IMR-90 (cell line): ENCODE measurements at regions not wholly inside any gene's neighbourhood (a gene's known extent, or its start where the extent isn't known, plus 50 kb on each side); places are given as distances from the start of the nearest gene placed in this dataset.

Experiments
- ATAC-seq: fragments of 200-7000 bp; cut with Tn5 transposase; 2 replicates; pipeline ENCODE4 v1.9.1; 2020; ENCODE audit warnings: low read depth, mild to moderate bottlenecking, moderate library complexity
- BruUV-seq: library from RNA; stranded (reverse); fragments of 400-500 nt; replicated peaks from 2 replicates; lab custom pipeline; 2021; lab: Mats Ljungman, UMichigan
- CTCF ChIA-PET: fragments of 300-600 bp; formaldehyde crosslinking; extraction: SDS; loops from one replicate; lab custom pipeline; 2021; ENCODE audit warnings: antibody characterized with exemption; lab: Yijun Ruan, JAX
- POLR2A ChIA-PET: fragments of 300-600 bp; sonication (Branson Sonifier 250); formaldehyde crosslinking; loops from one replicate; lab custom pipeline; 2022; ENCODE audit warnings: antibody characterized with exemption; ENCODE audit not compliant: unreplicated experiment; lab: Charles Lee
- DNase-seq: peaks from one replicate; pipeline ENCODE4 v3.0.0; 2013
- H2AFZ ChIP-seq: replicated peaks from 2 replicates; pipeline ENCODE3; 2013; ENCODE audit warnings: low read length, mild to moderate bottlenecking; ENCODE audit not compliant: poor library complexity
- H2AK5ac ChIP-seq: 2 replicates; pipeline ENCODE4 v1.6.1; 2013; ENCODE audit warnings: low read depth, low read length, inconsistent platforms
- H2AK9ac ChIP-seq: replicated peaks from 2 replicates; pipeline ENCODE3; 2013; ENCODE audit warnings: mild to moderate bottlenecking, low read depth, low read length, moderate library complexity; ENCODE audit not compliant: poor library complexity
- H2BK120ac ChIP-seq: 2 replicates; pipeline ENCODE4 v1.6.1; 2013; ENCODE audit warnings: low read depth, low read length, inconsistent platforms
- H2BK15ac ChIP-seq: 3 replicates; pipeline ENCODE4 v1.6.1; 2013; ENCODE audit warnings: low read depth, low read length, inconsistent platforms
- H2BK20ac ChIP-seq: 2 replicates; pipeline ENCODE4 v1.6.1; 2013; ENCODE audit warnings: low read depth, mild to moderate bottlenecking, inconsistent platforms, low read length, moderate library complexity
- H2BK5ac ChIP-seq: 2 replicates; pipeline ENCODE4 v1.6.1; 2013; ENCODE audit warnings: mild to moderate bottlenecking, low read depth, low read length, inconsistent platforms; ENCODE audit not compliant: poor library complexity, severe bottlenecking
- H3K14ac ChIP-seq: replicated peaks from 2 replicates; pipeline ENCODE4 v1.6.1; 2013; ENCODE audit warnings: low read depth, low read length, inconsistent platforms
- H3K18ac ChIP-seq: 2 replicates; pipeline ENCODE4 v1.6.1; 2013; ENCODE audit warnings: low read depth, low read length, control low read depth
- H3K23ac ChIP-seq: 2 replicates; pipeline ENCODE4 v1.6.1; 2013; ENCODE audit warnings: low read depth, low read length, inconsistent platforms
- H3K27ac ChIP-seq: 2 replicates; pipeline ENCODE4 v1.5.1; 2013; ENCODE audit warnings: mild to moderate bottlenecking, control low read depth, low read length; ENCODE audit not compliant: insufficient read depth
- H3K27me3 ChIP-seq: 2 replicates; pipeline ENCODE4 v1.6.1; 2013; ENCODE audit warnings: low read length; ENCODE audit not compliant: control insufficient read depth, insufficient read depth
- H3K36me3 ChIP-seq: 2 replicates; pipeline ENCODE4 v1.6.1; 2013; ENCODE audit warnings: low read length, mixed read lengths; ENCODE audit not compliant: control insufficient read depth, insufficient read depth
- H3K4ac ChIP-seq: 2 replicates; pipeline ENCODE4 v1.6.1; 2013; ENCODE audit warnings: low read depth, low read length, inconsistent platforms
- H3K4me1 ChIP-seq: 2 replicates; pipeline ENCODE4 v1.6.1; 2013; ENCODE audit warnings: low read length, mixed read lengths; ENCODE audit not compliant: control insufficient read depth, insufficient read depth
- H3K4me2 ChIP-seq: 2 replicates; pipeline ENCODE4 v1.6.1; 2013; ENCODE audit warnings: low read depth, mild to moderate bottlenecking, control low read depth, low read length, moderate library complexity
- H3K4me3 ChIP-seq: 2 replicates; pipeline ENCODE4 v1.5.1; 2013; ENCODE audit warnings: low read depth, mild to moderate bottlenecking, control low read depth, low read length, moderate library complexity; ENCODE audit not compliant: insufficient read depth
- H3K56ac ChIP-seq: 2 replicates; pipeline ENCODE4 v1.6.1; 2013; ENCODE audit warnings: low read length, inconsistent platforms; ENCODE audit not compliant: insufficient read depth; ENCODE audit errors: extremely low read depth
- H3K79me1 ChIP-seq, 2 experiments: 2 replicates each; pipeline ENCODE4 v1.6.1; 2013; ENCODE audit warnings: low read length in 2 of 2, inconsistent platforms in 1 of 2, low read depth in 1 of 2
- H3K9ac ChIP-seq: 2 replicates; pipeline ENCODE4 v1.6.1; 2013; ENCODE audit warnings: low read depth, low read length, control low read depth
- H3K9me1 ChIP-seq: 2 replicates; pipeline ENCODE4 v1.6.1; 2013; ENCODE audit warnings: low read length, inconsistent platforms; ENCODE audit not compliant: insufficient read depth
- H3K9me3 ChIP-seq: 2 replicates; pipeline ENCODE4 v1.6.1; 2013; ENCODE audit warnings: low read length; ENCODE audit not compliant: control insufficient read depth, insufficient read depth
- H4K20me1 ChIP-seq: 2 replicates; pipeline ENCODE4 v1.6.1; 2013; ENCODE audit warnings: low read length, inconsistent platforms; ENCODE audit not compliant: insufficient read depth
- H4K5ac ChIP-seq: 2 replicates; pipeline ENCODE4 v1.6.1; 2013; ENCODE audit warnings: mild to moderate bottlenecking, low read depth, low read length, control low read depth
- H4K8ac ChIP-seq, 2 experiments: 2 replicates each; pipeline ENCODE4 v1.6.1; 2013; ENCODE audit warnings: low read depth in 2 of 2, low read length in 2 of 2, control low read depth in 1 of 2, inconsistent platforms in 1 of 2
- H4K91ac ChIP-seq: 2 replicates; pipeline ENCODE4 v1.6.1; 2013; ENCODE audit warnings: low read depth, low read length, inconsistent platforms; ENCODE audit not compliant: insufficient read depth
- BHLHE40 ChIP-seq: fragments of 150-350 bp; IDR thresholded peaks from 2 replicates; pipeline ENCODE4 v1.6.1; 2016; ENCODE audit warnings: mild to moderate bottlenecking, low read depth, low read length
- CEBPB ChIP-seq: IDR thresholded peaks from 2 replicates; pipeline ENCODE4 v1.6.1; 2012; ENCODE audit warnings: low read depth, low read length, improper control_type of control experiment
- CHD1 ChIP-seq: IDR thresholded peaks from 2 replicates; pipeline ENCODE4 v1.6.1; 2012; ENCODE audit warnings: low read depth, low read length, improper control_type of control experiment
- FOS ChIP-seq: fragments of 150-350 bp; IDR thresholded peaks from 2 replicates; pipeline ENCODE4 v1.6.1; 2016; ENCODE audit warnings: low read depth, low read length
- MAFK ChIP-seq: IDR thresholded peaks from 2 replicates; pipeline ENCODE4 v1.6.1; 2012; ENCODE audit warnings: low read depth, low read length, improper control_type of control experiment
- MAZ ChIP-seq: IDR thresholded peaks from 2 replicates; pipeline ENCODE4 v1.6.1; 2012; ENCODE audit warnings: low read depth, mild to moderate bottlenecking, low read length, improper control_type of control experiment, moderate library complexity, borderline replicate concordance
- MXI1 ChIP-seq: IDR thresholded peaks from 2 replicates; pipeline ENCODE4 v1.6.1; 2012; ENCODE audit warnings: low read depth, mild to moderate bottlenecking, low read length, moderate library complexity, borderline replicate concordance
- NFE2L2 ChIP-seq: fragments of 150-350 bp; IDR thresholded peaks from 2 replicates; pipeline ENCODE4 v1.6.1; 2016; ENCODE audit warnings: low read depth, mild to moderate bottlenecking, low read length
- POLR2A ChIP-seq: IDR thresholded peaks from 2 replicates; pipeline ENCODE4 v1.6.1; 2012; ENCODE audit warnings: mild to moderate bottlenecking, low read depth, low read length
- RAD21 ChIP-seq: IDR thresholded peaks from 2 replicates; pipeline ENCODE4 v1.6.1; 2012; ENCODE audit warnings: low read length, improper control_type of control experiment
- RCOR1 ChIP-seq: IDR thresholded peaks from 2 replicates; pipeline ENCODE4 v1.6.1; 2012; ENCODE audit warnings: mild to moderate bottlenecking, low read length, improper control_type of control experiment; ENCODE audit not compliant: insufficient replicate concordance
- RFX5 ChIP-seq: IDR thresholded peaks from 2 replicates; pipeline ENCODE4 v1.8.0; 2012; ENCODE audit warnings: low read depth, mild to moderate bottlenecking, low read length, moderate library complexity
- SMC3 ChIP-seq: fragments of 150-350 bp; IDR thresholded peaks from 2 replicates; pipeline ENCODE4 v1.6.1; 2016; ENCODE audit warnings: low read depth, mild to moderate bottlenecking, antibody characterized with exemption, low read length, moderate library complexity
- WGBS, 2 experiments: methylation state at CpG; one replicate each; pipeline versions ENCODE4 v1.1.5 to v1.1.7; 2013; ENCODE audit warnings: missing lambda C conversion rate in 2 of 2; ENCODE audit not compliant: insufficient read length in 1 of 2; ENCODE audit errors: extremely low coverage in 2 of 2; 5-methylcytosine and 5-hydroxymethylcytosine counted together
- dilution Hi-C: fragments of 300-500 bp; cut with HindIII; formaldehyde crosslinking; loops from one replicate; pipeline ENCODE4 v1.14.3; 2018; ENCODE audit warnings: low sequenced_read_pairs; ENCODE audit not compliant: unreplicated experiment
- in situ Hi-C: fragments of 300-500 bp; cut with MboI; formaldehyde crosslinking; loops from 3 replicates; pipeline ENCODE4 v1.14.3; 2019; ENCODE audit warnings: low sequenced_read_pairs, inconsistent platforms, mixed read lengths
- intact Hi-C: fragments of 100-400 bp; cut with micrococcal nuclease; formaldehyde crosslinking; loops from 2 replicates; pipeline ENCODE4 v1.10.0; 2022
- TF ChIP-seq, protein P1 (sequence below): fragments of 150-350 bp; IDR thresholded peaks from 2 replicates; pipeline ENCODE4 v1.6.1; 2017; ENCODE audit warnings: mild to moderate bottlenecking, antibody characterized with exemption, low read length, low read depth
- TF ChIP-seq, protein P2 (sequence below): conservative IDR thresholded peaks from 2 replicates; pipeline ENCODE4 v1.5.1; 2012; ENCODE audit warnings: mild to moderate bottlenecking, low read depth, low read length, improper control_type of control experiment
- TF ChIP-seq, protein P3 (sequence below): fragments of 150-350 bp; IDR thresholded peaks from 2 replicates; pipeline ENCODE4 v1.6.1; 2016; ENCODE audit warnings: low read depth, mild to moderate bottlenecking, low read length, moderate library complexity, borderline replicate concordance

DNA sequence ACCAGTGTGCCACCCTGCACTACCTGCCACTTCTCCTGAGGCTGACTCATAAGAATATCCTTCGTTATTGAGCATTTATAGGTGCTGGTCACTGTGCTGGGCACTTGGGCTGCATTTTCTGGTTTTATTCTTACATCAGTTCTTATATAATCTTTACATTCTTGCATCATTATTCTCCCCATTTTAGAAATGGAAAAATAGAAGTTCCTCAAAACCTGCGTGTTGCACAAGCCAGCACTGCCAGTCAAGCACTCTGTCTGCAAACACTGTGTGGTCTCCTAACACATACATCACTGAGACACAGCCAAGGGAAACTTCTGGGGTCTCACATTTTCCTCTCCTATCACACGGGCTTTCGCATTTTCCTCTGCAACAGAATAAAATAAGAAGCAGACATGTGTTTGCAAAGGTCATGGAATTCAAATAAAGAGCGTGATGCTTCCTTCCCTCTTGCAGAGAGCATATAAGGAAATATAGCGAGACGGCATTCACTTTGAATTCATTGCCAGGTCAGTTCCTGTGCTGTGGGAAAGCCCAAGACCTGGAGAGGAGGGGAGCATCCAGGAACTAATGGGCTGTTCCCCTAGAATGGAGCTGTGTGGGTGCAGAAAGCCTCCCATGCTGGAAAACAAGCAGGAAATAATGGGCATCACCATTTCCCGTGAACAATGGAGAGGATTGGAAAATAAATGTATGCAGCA, 73.9 kb upstream of the SEZ6L start:
- no peak overlapping the region for H4K5ac ChIP-seq

More for the DNA sequence above, 73.9 kb upstream of the SEZ6L start:
- in situ Hi-C loops (no loop called here), intact Hi-C loops (no loop called here), dilution Hi-C loops (no loop called here)
- Histone ChIP-seq H3K18ac (no peak overlapping the region), H3K79me1 (no peaks in the 10 kb centered on the region), H3K14ac (no peak overlapping the region), H2BK120ac (no peak overlapping the region), H3K9me3 (peaks cover 14% of the 10 kb centered on the region), H4K8ac (no peak overlapping the region), H4K91ac (no peak overlapping the region), H2AK5ac (no peak overlapping the region), H2AFZ (no peak overlapping the region), H3K27me3 (no peaks in the 10 kb centered on the region), H3K4ac (no peak overlapping the region), H3K36me3 (no peaks in the 10 kb centered on the region), H3K23ac (no peak overlapping the region), H3K4me1 (no peaks in the 10 kb centered on the region), H2AK9ac (no peak overlapping the region), H3K4me3 (no peak overlapping the region), H2BK20ac (no peak overlapping the region), H3K4me2 (no peak overlapping the region), H2BK15ac (no peak overlapping the region), H4K20me1 (no peaks in the 10 kb centered on the region), H3K56ac (no peak overlapping the region), H3K9ac (no peak overlapping the region), H2BK5ac (no peak overlapping the region), H3K27ac (no peak overlapping the region), H3K9me1 (no peaks in the 10 kb centered on the region)
- no peak for ATAC-seq
- CTCF ChIA-PET, result no interaction called here
- BruUV-seq, result no TSS peak
- no peak for DNase-seq
- no CpG with 5 or more reads among the region's 8 CpGs for WGBS, 2 experiments
- POLR2A ChIA-PET, result no interaction called here
- TF ChIP-seq BHLHE40, result no peak
- no peak for TF ChIP-seq MXI1
- TF ChIP-seq RAD21, result no peak
- no peak for TF ChIP-seq MAFK
- TF ChIP-seq POLR2A, result no peak
- TF ChIP-seq RCOR1, result no peak
- TF ChIP-seq, protein P1, sequence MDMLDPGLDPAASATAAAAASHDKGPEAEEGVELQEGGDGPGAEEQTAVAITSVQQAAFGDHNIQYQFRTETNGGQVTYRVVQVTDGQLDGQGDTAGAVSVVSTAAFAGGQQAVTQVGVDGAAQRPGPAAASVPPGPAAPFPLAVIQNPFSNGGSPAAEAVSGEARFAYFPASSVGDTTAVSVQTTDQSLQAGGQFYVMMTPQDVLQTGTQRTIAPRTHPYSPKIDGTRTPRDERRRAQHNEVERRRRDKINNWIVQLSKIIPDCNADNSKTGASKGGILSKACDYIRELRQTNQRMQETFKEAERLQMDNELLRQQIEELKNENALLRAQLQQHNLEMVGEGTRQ, result no peak
- no peak for TF ChIP-seq CHD1
- no peak for TF ChIP-seq MAZ
- TF ChIP-seq SMC3, result no peak
- no peak for TF ChIP-seq NFE2L2
- TF ChIP-seq CEBPB, result no peak
- no peak for TF ChIP-seq FOS
- no peak for TF ChIP-seq RFX5
- TF ChIP-seq, protein P2, sequence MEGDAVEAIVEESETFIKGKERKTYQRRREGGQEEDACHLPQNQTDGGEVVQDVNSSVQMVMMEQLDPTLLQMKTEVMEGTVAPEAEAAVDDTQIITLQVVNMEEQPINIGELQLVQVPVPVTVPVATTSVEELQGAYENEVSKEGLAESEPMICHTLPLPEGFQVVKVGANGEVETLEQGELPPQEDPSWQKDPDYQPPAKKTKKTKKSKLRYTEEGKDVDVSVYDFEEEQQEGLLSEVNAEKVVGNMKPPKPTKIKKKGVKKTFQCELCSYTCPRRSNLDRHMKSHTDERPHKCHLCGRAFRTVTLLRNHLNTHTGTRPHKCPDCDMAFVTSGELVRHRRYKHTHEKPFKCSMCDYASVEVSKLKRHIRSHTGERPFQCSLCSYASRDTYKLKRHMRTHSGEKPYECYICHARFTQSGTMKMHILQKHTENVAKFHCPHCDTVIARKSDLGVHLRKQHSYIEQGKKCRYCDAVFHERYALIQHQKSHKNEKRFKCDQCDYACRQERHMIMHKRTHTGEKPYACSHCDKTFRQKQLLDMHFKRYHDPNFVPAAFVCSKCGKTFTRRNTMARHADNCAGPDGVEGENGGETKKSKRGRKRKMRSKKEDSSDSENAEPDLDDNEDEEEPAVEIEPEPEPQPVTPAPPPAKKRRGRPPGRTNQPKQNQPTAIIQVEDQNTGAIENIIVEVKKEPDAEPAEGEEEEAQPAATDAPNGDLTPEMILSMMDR, result no peak
- TF ChIP-seq, protein P3, sequence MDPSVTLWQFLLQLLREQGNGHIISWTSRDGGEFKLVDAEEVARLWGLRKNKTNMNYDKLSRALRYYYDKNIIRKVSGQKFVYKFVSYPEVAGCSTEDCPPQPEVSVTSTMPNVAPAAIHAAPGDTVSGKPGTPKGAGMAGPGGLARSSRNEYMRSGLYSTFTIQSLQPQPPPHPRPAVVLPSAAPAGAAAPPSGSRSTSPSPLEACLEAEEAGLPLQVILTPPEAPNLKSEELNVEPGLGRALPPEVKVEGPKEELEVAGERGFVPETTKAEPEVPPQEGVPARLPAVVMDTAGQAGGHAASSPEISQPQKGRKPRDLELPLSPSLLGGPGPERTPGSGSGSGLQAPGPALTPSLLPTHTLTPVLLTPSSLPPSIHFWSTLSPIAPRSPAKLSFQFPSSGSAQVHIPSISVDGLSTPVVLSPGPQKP, result no peak
